ENCODE measurements at regions not wholly inside any gene's neighbourhood (a gene's known extent, or its start where the extent isn't known, plus 50 kb on each side); places are given as distances from the start of the nearest gene placed in this dataset.

DNA sequence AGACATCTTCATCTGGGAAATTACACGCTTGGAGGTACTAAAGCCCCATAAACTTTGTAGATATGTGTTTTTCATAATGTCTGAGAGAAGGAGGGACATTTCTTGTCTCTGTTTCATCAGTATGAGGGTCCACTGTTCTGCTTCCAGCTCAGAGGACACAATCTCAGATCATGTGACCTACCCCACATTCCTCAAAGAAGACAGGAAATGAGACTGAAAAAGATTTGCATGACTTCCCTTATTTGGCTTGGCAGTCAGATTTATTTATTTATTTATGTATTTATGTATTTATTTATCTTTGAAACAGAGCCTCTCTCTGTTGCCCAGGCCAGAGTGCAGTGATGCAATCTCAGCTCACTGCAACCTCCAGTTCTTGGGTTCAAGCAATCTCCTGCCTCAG lies 463.7 kb upstream of the RGPD4 start:
- Histone ChIP-seq H3K4me1 (ENCODE audit: control insufficient read depth in 2 of 2, insufficient read depth in 2 of 2, low read length in 2 of 2) (no peaks in the 10 kb centered on the region), H3K36me3 (ENCODE audit: control insufficient read depth in 2 of 2, insufficient read depth in 2 of 2, low read length in 1 of 2) (no peaks in the 10 kb centered on the region), H3K27ac (ENCODE audit: low read depth in 1 of 2, low read length in 1 of 2) (no peak overlapping the region), H3K9me3 (ENCODE audit: control insufficient read depth in 2 of 2, insufficient read depth in 1 of 2, low read length in 1 of 2) (no peaks in the 10 kb centered on the region), H3K27me3 (ENCODE audit: control insufficient read depth in 2 of 2, insufficient read depth in 1 of 2, low read length in 1 of 2) (no peaks in the 10 kb centered on the region), H3K4me3 (ENCODE audit: low read length in 2 of 2) (no peak overlapping the region)
- DNase-seq (ENCODE audit: low read depth in 6 of 9, low spot score in 9 of 9) = no peak
- 96% methylated on average over 1 of the region's 1 CpG for WGBS

DNA sequence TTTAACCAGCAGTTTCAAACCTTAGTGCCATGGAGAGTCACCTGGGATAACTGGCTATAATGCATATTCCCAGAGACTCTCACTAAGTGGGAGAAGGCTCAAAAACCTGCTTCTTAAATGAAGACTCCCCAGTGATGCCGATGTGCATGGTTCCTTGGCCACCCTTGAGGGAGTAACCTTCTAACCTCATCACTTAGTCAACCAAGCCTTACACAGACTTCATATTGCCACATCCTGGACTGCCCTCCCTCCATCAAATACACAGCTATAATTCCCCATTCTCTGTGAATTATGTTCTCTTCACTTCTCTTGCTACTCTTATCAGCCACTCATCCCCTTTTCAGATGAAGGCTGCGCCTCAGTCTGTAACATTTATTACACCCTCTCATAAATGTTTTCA lies 462.9 kb upstream of the RGPD4 start:
- Histone ChIP-seq H3K36me3 (ENCODE audit: control insufficient read depth in 2 of 2, insufficient read depth in 2 of 2, low read length in 1 of 2) (no peaks in the 10 kb centered on the region), H3K27me3 (ENCODE audit: control insufficient read depth in 2 of 2, insufficient read depth in 1 of 2, low read length in 1 of 2) (no peaks in the 10 kb centered on the region), H3K27ac (ENCODE audit: low read depth in 1 of 2, low read length in 1 of 2) (no peak overlapping the region), H3K4me1 (ENCODE audit: control insufficient read depth in 2 of 2, insufficient read depth in 2 of 2, low read length in 2 of 2) (no peaks in the 10 kb centered on the region), H3K4me3 (ENCODE audit: low read length in 2 of 2) (no peak overlapping the region), H3K9me3 (ENCODE audit: control insufficient read depth in 2 of 2, insufficient read depth in 1 of 2, low read length in 1 of 2) (peaks cover 0 to 3% of the 10 kb centered on the region in 2 donors)
- 99% methylated on average over 2 of the region's 2 CpGs for WGBS
- no peak for DNase-seq (ENCODE audit: low read depth in 6 of 9, low spot score in 9 of 9)

DNA sequence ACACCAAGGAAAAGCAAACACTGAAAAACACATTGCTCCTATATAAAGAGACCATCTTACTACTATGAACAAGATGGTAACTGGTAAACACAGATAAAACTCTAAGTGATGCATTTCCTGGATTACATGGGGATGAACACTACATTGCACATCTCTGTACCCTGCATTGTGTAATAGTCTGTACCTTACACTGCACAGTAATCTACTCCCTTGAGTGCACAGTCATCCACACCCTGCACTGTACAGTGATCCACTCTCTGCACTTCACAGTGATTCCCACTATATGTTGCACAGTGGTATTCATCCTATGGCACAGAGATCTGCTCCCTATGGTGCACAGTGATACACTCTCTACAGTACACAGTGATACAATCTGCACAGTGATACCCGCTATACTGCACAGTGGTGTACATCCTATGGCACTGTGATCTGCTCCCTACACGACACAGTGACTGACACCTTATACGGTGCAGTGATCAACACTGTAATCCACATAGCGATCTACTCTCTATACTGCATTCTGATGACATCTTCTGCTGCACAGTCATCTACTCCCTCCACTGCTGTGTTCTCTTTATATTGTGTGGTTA lies 462.2 kb upstream of the RGPD4 start:
- H3K4me3 ChIP-seq (ENCODE audit: low read length in 2 of 2) = no peak overlapping the region
- 94% methylated on average over 4 of the region's 4 CpGs for WGBS
- DNase-seq (ENCODE audit: low read depth in 6 of 9, low spot score in 9 of 9) = no peak

DNA sequence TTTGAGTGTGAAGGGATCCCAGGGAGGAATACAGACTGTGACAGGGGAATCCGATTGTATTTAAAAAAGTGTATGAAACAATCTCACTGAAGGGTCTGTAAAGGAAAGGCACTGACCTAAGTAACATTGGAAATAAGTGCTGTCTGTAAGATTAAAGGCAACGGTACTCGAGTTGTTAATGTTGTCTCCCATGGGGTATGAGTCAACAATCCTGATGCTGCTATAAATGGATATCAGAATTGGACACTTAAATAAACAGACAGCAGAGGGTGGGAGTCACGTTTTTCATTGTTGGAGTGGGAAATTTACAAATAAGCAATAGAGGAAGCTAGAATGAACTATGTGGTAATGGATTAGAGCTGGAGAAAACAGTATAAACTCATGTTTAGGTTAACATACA lies 452.4 kb upstream of the RGPD4 start:
- 86% methylated on average over 4 of the region's 4 CpGs for WGBS
- Histone ChIP-seq H3K27ac (ENCODE audit: low read depth in 1 of 2, low read length in 1 of 2) (no peak overlapping the region), H3K27me3 (ENCODE audit: control insufficient read depth in 2 of 2, insufficient read depth in 1 of 2, low read length in 1 of 2) (no peaks in the 10 kb centered on the region), H3K9me3 (ENCODE audit: control insufficient read depth in 2 of 2, insufficient read depth in 1 of 2, low read length in 1 of 2) (no peaks in the 10 kb centered on the region), H3K36me3 (ENCODE audit: control insufficient read depth in 2 of 2, insufficient read depth in 2 of 2, low read length in 1 of 2) (no peaks in the 10 kb centered on the region), H3K4me1 (ENCODE audit: control insufficient read depth in 2 of 2, insufficient read depth in 2 of 2, low read length in 2 of 2) (no peaks in the 10 kb centered on the region), H3K4me3 (ENCODE audit: low read length in 2 of 2) (no peak overlapping the region)
- no peak for DNase-seq (ENCODE audit: low read depth in 6 of 9, low spot score in 9 of 9)

More for the DNA sequence above, 462.2 kb upstream of the RGPD4 start:
- Histone ChIP-seq H3K27me3 (ENCODE audit: control insufficient read depth in 2 of 2, insufficient read depth in 1 of 2, low read length in 1 of 2) (no peaks in the 10 kb centered on the region), H3K27ac (ENCODE audit: low read depth in 1 of 2, low read length in 1 of 2) (no peak overlapping the region), H3K4me1 (ENCODE audit: control insufficient read depth in 2 of 2, insufficient read depth in 2 of 2, low read length in 2 of 2) (no peaks in the 10 kb centered on the region), H3K36me3 (ENCODE audit: control insufficient read depth in 2 of 2, insufficient read depth in 2 of 2, low read length in 1 of 2) (no peaks in the 10 kb centered on the region), H3K9me3 (ENCODE audit: control insufficient read depth in 2 of 2, insufficient read depth in 1 of 2, low read length in 1 of 2) (peaks cover 0 to 3% of the 10 kb centered on the region in 2 donors)

DNA sequence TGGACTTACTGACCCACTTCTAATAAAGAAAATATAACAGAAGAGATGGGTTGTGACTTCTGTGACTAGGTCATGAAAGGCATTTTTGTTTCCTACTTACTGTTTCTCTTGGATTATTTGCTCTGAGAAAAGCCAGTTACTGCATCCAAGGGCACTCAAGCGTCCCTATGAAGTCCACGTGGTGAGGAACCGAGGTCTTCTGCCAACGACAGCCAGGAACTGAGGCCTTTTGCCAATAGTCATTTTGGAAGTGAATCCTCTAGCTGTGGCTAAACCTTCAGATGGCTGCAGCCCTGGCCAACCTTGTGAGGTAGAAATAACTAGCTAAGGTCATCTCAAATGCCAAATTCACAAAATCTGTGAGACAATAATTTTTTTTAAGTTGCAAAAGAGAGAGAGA lies 449.8 kb upstream of the RGPD4 start:
- no peaks in the 10 kb centered on the region for H3K9me3 ChIP-seq (ENCODE audit: control insufficient read depth in 2 of 2, insufficient read depth in 1 of 2, low read length in 1 of 2)
- H3K4me1 ChIP-seq (ENCODE audit: control insufficient read depth in 2 of 2, insufficient read depth in 2 of 2, low read length in 2 of 2) = no peaks in the 10 kb centered on the region
- H3K27ac ChIP-seq (ENCODE audit: low read depth in 1 of 2, low read length in 1 of 2) = no peak overlapping the region
- H3K4me3 ChIP-seq (ENCODE audit: low read length in 2 of 2) = no peak overlapping the region
- no peaks in the 10 kb centered on the region for H3K27me3 ChIP-seq (ENCODE audit: control insufficient read depth in 2 of 2, insufficient read depth in 1 of 2, low read length in 1 of 2)
- DNase-seq (ENCODE audit: low read depth in 6 of 9, low spot score in 9 of 9) = no peak
- WGBS = 89% methylated on average over 4 of the region's 4 CpGs
- H3K36me3 ChIP-seq (ENCODE audit: control insufficient read depth in 2 of 2, insufficient read depth in 2 of 2, low read length in 1 of 2) = no peaks in the 10 kb centered on the region

DNA sequence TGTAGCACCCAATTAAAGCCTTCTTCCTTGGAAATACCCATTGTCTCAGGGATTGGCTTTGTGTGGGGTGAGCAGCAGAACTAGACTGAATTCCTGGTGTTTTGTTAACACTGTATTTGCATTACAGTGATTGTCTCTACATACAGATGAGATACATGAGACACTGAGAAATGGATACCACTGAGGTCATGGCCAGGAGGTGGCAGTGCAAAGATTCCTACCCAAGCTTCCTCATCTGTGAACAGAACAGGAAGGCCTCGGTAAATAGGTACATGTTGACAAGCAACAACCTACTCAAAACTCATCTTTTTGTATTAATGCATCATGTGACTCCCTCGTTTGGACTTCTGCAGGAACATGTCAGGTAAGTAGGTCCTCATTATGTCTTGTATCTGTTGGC lies 445.8 kb upstream of the RGPD4 start:
- no peak overlapping the region for H3K4me3 ChIP-seq (ENCODE audit: low read length in 2 of 2)
- H3K9me3 ChIP-seq (ENCODE audit: control insufficient read depth in 2 of 2, insufficient read depth in 1 of 2, low read length in 1 of 2) = no peaks in the 10 kb centered on the region
- H3K27ac ChIP-seq (ENCODE audit: low read depth in 1 of 2, low read length in 1 of 2) = no peak overlapping the region
- H3K27me3 ChIP-seq (ENCODE audit: control insufficient read depth in 2 of 2, insufficient read depth in 1 of 2, low read length in 1 of 2) = no peaks in the 10 kb centered on the region
- no peaks in the 10 kb centered on the region for H3K4me1 ChIP-seq (ENCODE audit: control insufficient read depth in 2 of 2, insufficient read depth in 2 of 2, low read length in 2 of 2)
- WGBS = 86% methylated on average over 2 of the region's 2 CpGs
- no peak for DNase-seq (ENCODE audit: low read depth in 6 of 9, low spot score in 9 of 9)
- no peaks in the 10 kb centered on the region for H3K36me3 ChIP-seq (ENCODE audit: control insufficient read depth in 2 of 2, insufficient read depth in 2 of 2, low read length in 1 of 2)

DNA sequence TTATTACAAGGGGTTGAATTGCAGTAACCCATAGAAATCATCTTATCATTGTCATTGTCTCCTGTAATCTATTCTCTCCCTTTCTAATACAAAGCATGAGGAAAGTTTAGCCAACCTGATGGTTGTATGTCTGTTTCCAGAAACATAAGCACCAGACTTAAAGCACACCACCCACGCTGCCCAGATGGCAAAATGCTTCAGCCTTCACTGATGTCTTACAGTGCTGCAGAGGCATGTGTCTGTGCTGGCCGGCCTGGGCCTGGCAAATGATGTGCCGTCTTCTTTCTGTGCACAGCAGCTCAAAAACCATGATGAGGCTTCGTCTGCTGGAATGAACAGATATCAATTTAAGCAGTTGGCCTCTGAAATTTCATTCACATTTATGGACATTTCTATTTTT lies 443.0 kb upstream of the RGPD4 start:
- H3K27me3 ChIP-seq (ENCODE audit: control insufficient read depth in 2 of 2, insufficient read depth in 1 of 2, low read length in 1 of 2) = no peaks in the 10 kb centered on the region
- H3K9me3 ChIP-seq (ENCODE audit: control insufficient read depth in 2 of 2, insufficient read depth in 1 of 2, low read length in 1 of 2) = no peaks in the 10 kb centered on the region
- 88% methylated on average over 4 of the region's 4 CpGs for WGBS
- H3K27ac ChIP-seq (ENCODE audit: low read depth in 1 of 2, low read length in 1 of 2) = no peak overlapping the region
- H3K36me3 ChIP-seq (ENCODE audit: control insufficient read depth in 2 of 2, insufficient read depth in 2 of 2, low read length in 1 of 2) = no peaks in the 10 kb centered on the region
- H3K4me1 ChIP-seq (ENCODE audit: control insufficient read depth in 2 of 2, insufficient read depth in 2 of 2, low read length in 2 of 2) = no peaks in the 10 kb centered on the region
- H3K4me3 ChIP-seq (ENCODE audit: low read length in 2 of 2) = no peak overlapping the region
- DNase-seq (ENCODE audit: low read depth in 6 of 9, low spot score in 9 of 9) = no peak

DNA sequence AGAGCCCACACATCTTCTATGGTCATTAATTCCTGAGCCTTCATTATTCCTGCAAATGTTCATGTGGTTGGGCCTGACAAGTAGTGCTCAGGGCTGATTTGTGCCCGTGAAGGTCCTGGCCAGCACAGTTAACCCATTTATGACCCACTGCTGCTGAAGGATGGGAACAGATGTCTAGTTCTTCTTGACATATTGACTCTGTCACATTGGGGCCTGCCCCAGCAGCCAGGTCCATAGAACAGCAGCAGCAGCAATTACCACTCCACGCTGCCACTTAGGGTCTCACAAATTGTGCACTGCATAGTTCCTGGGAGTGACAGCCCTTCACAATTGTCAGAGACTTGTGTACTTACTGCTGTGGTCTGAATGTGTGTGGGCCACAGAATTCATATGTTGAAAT lies 442.3 kb upstream of the RGPD4 start:
- Histone ChIP-seq H3K4me1 (ENCODE audit: control insufficient read depth in 2 of 2, insufficient read depth in 2 of 2, low read length in 2 of 2) (no peaks in the 10 kb centered on the region), H3K27ac (ENCODE audit: low read depth in 1 of 2, low read length in 1 of 2) (no peak overlapping the region), H3K36me3 (ENCODE audit: control insufficient read depth in 2 of 2, insufficient read depth in 2 of 2, low read length in 1 of 2) (no peaks in the 10 kb centered on the region), H3K9me3 (ENCODE audit: control insufficient read depth in 2 of 2, insufficient read depth in 1 of 2, low read length in 1 of 2) (no peaks in the 10 kb centered on the region), H3K4me3 (ENCODE audit: low read length in 2 of 2) (no peak overlapping the region), H3K27me3 (ENCODE audit: control insufficient read depth in 2 of 2, insufficient read depth in 1 of 2, low read length in 1 of 2) (no peaks in the 10 kb centered on the region)
- DNase-seq (ENCODE audit: low read depth in 6 of 9, low spot score in 9 of 9) = no peak
- 83% methylated on average over 2 of the region's 2 CpGs for WGBS

DNA sequence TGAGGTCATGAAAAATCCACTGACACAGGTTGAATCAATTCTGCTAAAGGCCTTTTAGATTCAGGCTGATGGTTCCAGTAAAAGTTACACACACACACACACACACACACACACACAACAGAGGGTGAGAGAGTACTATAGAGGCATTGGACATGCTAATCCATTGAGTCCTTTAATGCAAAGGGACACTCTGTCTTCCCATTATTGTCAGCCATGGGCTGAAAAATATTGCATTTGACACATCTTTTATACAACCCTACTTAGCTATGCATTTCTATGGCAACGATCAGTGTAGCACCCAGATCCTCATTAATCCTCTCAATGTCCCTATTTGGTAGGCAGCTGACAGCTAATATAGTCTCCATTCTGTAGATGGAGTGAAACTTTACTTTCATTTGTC lies 440.8 kb upstream of the RGPD4 start:
- H3K4me3 ChIP-seq (ENCODE audit: low read length in 2 of 2) = no peak overlapping the region
- H3K27ac ChIP-seq (ENCODE audit: low read depth in 1 of 2, low read length in 1 of 2) = no peak overlapping the region
- DNase-seq (ENCODE audit: low read depth in 6 of 9, low spot score in 9 of 9) = no peak
- 91% methylated on average over 1 of the region's 1 CpG for WGBS
- H3K27me3 ChIP-seq (ENCODE audit: control insufficient read depth in 2 of 2, insufficient read depth in 1 of 2, low read length in 1 of 2) = no peaks in the 10 kb centered on the region
- H3K36me3 ChIP-seq (ENCODE audit: control insufficient read depth in 2 of 2, insufficient read depth in 2 of 2, low read length in 1 of 2) = no peaks in the 10 kb centered on the region
- no peaks in the 10 kb centered on the region for H3K9me3 ChIP-seq (ENCODE audit: control insufficient read depth in 2 of 2, insufficient read depth in 1 of 2, low read length in 1 of 2)
- no peaks in the 10 kb centered on the region for H3K4me1 ChIP-seq (ENCODE audit: control insufficient read depth in 2 of 2, insufficient read depth in 2 of 2, low read length in 2 of 2)

DNA sequence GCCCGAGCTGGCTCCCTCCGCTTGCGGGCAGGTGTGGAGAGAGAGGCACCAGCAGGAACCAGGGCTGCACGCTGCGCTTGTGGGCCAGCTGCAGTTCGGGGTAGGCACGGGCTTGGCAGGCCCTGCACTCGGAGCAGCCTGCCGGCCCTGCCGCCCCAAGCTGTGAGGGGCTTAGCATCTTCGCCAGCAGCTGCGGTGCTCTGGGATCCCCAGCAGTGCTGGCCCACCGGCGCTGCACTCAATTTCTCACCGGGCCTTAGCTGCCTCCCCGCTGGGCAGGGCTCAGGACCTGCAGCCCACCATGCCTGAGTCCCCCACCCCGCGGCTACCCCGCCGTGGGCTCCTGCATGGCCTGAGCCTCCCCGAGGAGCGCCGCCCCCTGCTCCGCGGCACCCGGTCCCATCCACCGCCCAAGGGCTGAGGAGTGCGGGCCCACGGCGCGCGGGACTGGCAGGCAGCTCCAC lies 434.4 kb upstream of the RGPD4 start:
- no peaks in the 10 kb centered on the region for H3K36me3 ChIP-seq (ENCODE audit: control insufficient read depth in 2 of 2, insufficient read depth in 2 of 2, low read length in 1 of 2)
- no peaks in the 10 kb centered on the region for H3K27me3 ChIP-seq (ENCODE audit: control insufficient read depth in 2 of 2, insufficient read depth in 1 of 2, low read length in 1 of 2)
- DNase-seq (ENCODE audit: low read depth in 6 of 9, low spot score in 9 of 9) = no peak
- no peak overlapping the region for H3K27ac ChIP-seq (ENCODE audit: low read depth in 1 of 2, low read length in 1 of 2)
- H3K4me3 ChIP-seq (ENCODE audit: low read length in 2 of 2) = no peak overlapping the region
- no peaks in the 10 kb centered on the region for H3K4me1 ChIP-seq (ENCODE audit: control insufficient read depth in 2 of 2, insufficient read depth in 2 of 2, low read length in 2 of 2)
- WGBS = 97% methylated on average over 32 of the region's 32 CpGs
- H3K9me3 ChIP-seq (ENCODE audit: control insufficient read depth in 2 of 2, insufficient read depth in 1 of 2, low read length in 1 of 2) = peaks cover 0 to 5% of the 10 kb centered on the region in 2 donors

Data from thymus (tissue), 11 donors.